GM12872 (cell line): ENCODE measurements at regions not wholly inside any gene's neighbourhood (a gene's known extent, or its start where the extent isn't known, plus 50 kb on each side); places are given as distances from the start of the nearest gene placed in this dataset.

Source experiments
- TF ChIP-seq, protein P1 (sequence below): IDR thresholded peaks from 3 replicates; pipeline ENCODE4 v1.5.1; 2011; ENCODE audit warnings: low read depth, mild to moderate bottlenecking, low read length, moderate library complexity; ENCODE audit not compliant: insufficient read depth

DNA sequence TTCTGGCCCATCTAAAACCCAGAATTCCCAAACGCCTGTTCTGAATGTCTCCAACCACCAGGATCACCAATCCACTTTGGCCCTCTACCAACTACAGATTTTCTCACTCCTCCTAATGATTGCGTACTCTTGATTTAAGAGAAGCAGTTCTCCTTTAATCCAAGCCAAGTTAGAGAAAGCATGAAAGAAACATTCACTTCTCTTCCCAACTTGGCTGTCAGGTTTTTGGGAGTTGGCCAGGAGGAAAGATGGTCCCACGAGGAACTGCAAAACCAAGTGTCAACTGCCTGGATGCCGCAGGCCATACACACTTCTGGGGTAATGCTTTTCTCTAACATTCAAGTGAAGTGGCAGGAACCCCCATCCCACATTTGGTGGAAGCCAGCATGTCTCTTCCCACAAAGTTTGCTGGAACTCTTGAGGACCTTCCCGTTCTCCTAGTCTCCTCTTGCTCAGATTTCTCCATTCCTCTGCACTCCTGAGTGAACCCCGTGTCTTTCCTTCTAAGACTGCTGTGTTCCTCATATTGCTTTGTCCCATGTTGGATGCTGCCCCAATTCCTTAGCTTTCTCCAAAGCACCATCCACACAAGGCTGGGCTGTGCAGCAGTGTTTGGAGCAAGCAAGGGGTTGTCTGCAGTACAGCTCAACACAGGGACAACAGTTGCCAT is 138.5 kb upstream of the LGALSL start:
- TF ChIP-seq, protein P1, sequence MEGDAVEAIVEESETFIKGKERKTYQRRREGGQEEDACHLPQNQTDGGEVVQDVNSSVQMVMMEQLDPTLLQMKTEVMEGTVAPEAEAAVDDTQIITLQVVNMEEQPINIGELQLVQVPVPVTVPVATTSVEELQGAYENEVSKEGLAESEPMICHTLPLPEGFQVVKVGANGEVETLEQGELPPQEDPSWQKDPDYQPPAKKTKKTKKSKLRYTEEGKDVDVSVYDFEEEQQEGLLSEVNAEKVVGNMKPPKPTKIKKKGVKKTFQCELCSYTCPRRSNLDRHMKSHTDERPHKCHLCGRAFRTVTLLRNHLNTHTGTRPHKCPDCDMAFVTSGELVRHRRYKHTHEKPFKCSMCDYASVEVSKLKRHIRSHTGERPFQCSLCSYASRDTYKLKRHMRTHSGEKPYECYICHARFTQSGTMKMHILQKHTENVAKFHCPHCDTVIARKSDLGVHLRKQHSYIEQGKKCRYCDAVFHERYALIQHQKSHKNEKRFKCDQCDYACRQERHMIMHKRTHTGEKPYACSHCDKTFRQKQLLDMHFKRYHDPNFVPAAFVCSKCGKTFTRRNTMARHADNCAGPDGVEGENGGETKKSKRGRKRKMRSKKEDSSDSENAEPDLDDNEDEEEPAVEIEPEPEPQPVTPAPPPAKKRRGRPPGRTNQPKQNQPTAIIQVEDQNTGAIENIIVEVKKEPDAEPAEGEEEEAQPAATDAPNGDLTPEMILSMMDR: no peak

DNA sequence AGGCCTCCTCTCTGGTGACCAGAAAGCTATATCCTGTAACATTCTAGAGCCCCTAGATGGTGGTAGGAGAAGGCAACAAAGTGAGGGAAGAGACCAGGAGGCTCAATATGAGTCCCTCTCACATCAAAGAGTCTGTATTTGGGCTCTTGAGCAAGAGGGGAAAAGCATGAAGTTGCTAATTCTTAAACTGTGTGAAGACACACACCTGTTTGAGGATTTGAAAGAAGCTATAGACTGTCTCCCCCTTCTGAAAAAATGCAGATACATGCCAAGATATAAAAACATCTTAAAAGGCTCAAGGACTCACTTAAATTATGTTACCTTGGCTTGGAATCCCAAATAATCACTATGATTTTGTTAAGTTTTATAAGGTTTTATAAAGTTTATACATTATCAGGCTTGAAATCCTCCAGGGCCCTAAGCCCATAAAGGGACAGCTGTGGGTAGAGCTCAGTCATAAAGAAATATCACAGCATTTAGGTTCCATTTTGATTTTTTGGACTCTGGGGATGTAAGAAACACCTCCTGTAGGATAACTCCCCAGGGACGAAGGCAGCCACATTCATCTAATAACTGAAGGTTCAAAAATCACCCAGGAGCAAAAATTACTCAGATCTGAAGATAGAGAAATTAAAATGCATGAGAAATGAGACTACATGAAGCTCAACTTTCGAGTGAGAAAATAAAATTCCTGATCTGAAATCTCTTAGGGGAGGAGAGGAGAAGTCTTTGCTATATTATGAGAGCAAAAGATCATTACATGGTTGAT is 136.1 kb upstream of the LGALSL start:
- TF ChIP-seq, protein P1: no peak

DNA sequence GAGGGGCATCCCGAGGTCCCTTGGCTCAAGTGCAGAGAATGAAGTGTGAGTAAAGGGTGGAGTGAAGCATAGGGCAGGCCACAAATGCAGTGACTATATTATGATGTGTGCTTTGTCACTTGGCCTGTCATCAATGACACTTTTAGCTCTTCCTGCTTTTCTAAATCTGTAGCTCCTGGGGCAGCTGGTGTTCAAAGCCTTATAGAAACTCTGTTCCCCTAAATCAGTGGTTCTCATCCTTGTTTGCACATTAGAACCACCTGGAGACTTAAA is 135.6 kb upstream of the LGALSL start:
- TF ChIP-seq, protein P1: no peak

DNA sequence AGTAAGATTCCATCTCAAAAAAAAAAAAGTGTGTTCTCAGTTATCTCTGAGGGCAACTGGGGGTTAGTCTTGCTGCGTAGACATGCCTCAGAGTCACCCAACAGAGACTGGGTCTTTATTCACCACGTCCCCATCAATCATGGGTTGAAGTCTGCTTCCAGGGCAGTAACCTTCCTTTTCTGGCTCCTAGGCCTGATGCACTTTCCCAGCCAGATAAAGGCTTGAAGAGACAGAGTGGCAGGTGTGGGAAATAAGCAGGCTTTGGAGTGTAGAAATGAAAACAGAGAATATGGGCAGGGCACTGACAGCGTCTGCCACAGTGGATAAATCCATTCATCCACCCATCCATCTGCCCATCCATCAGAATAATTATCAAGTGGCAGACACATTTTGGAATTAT is 134.1 kb upstream of the LGALSL start:
- TF ChIP-seq, protein P1: no peak

DNA sequence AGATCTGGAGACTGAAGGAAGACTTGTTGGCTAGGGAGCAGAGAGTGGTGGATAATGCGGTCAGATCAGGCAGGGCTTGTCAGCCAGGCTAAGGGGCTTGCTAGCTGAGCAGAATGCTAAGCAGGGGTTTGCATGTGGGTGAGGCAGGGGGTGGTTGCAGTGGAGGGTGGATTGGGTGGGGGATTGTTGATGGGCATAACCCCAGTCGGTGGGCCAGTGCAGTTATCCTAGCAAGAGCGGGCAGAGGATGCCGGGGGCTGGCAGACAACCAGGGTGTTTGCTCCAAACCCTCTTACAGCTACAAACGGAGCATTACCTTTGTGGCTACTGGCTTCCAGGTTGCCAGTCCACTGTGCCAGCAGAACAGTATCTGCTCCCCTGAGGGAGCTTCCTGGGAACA is 131.5 kb upstream of the LGALSL start:
- TF ChIP-seq, protein P1: no peak

DNA sequence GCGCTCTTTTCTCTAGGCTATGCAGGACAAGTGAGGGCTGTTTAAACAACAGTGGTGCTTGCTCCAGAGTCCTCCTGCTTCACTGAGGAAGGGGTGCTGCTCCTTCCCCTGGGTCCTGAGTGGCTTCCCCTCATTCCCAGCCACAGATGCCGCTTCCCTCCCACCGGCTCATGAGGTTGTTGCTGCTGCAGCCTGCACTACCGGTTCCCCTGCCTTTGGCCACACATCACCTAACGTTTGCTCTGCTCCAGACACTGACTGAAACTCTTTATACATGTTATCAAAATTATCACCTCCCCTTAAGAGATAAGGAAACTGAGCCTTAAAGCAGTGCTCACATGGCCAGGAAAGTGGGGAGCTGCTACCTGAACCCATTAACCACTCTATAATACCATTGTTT is 130.8 kb upstream of the LGALSL start:
- TF ChIP-seq, protein P1: no peak

DNA sequence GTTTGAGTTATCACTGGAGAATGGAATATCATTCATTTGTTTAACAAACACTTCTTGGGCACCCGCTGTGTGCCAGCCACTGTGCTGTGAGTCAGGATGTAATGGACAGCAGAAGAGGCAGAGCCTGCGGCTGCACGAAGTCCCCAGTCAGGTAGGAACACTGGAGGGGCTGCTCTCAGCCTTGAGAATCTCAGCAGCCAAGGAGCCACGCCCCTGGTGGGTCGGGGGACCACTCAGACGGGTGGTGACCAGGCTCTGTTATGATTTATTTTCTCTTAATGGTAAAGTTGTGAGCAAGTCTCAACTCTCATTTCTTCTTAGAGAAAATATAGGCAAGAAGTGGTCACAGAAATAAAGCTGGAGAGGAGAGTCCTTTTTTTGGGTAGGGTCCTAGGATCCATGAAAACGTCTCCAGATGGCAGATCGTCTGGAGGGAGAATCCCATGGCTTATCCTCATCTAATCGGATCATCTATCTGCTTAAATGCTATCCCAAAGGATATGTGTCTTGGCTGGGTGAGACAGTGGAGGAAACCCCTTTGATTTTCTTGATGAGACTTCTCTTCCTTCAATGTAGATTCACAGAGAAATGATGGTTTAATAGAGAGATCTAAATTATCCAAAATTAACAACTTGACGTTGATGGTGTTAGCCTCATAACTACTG is 129.1 kb upstream of the LGALSL start:
- TF ChIP-seq, protein P1: no peak
